Endothelial cell of umbilical vein (primary cell): ENCODE measurements at regions not wholly inside any gene's neighbourhood (a gene's known extent, or its start where the extent isn't known, plus 50 kb on each side); places are given as distances from the start of the nearest gene placed in this dataset.

Experiments used
- BruUV-seq: library from RNA; stranded (reverse); fragments of 400-500 nt; replicated peaks from 2 replicates; lab custom pipeline; 2021; lab: Mats Ljungman, UMichigan
- CTCF ChIA-PET: fragments of 300-600, 350-600 bp; sonication (Branson Sonifier 250); formaldehyde crosslinking; loops from one replicate; lab custom pipeline; 2021; ENCODE audit warnings: antibody characterized with exemption, inconsistent platforms; lab: Charles Lee
- POLR2A ChIA-PET: fragments of 300-600, 350-600 bp; sonication (Branson Sonifier 250); formaldehyde crosslinking; loops from one replicate; lab custom pipeline; 2021; ENCODE audit warnings: antibody characterized with exemption, inconsistent platforms; lab: Charles Lee
- DNase-seq: peaks from one replicate; pipeline ENCODE4 v3.0.0-alpha.2; 2011; ENCODE audit warnings: low read depth, low spot score
- FAIRE-seq: peaks from 2 replicates; lab custom pipeline; 2011; peaks lifted over from hg19 to GRCh38; lab: Jason Lieb, UNC
- H2AFZ ChIP-seq: 2 replicates; pipeline ENCODE4 v1.6.0; 2012; ENCODE audit warnings: low read depth, low read length, control low read depth, inconsistent platforms
- H3K27ac ChIP-seq: 2 replicates; pipeline ENCODE4 v1.5.1; 2011; ENCODE audit warnings: low read depth, mild to moderate bottlenecking, control low read depth, low read length, moderate library complexity; ENCODE audit not compliant: insufficient read depth
- H3K27me3 ChIP-seq, 2 experiments: 2 replicates each; pipeline versions ENCODE4 v1.6.0 to v1.6.1; 2011; ENCODE audit warnings: low read length in 2 of 2, mixed read lengths in 1 of 2; ENCODE audit not compliant: control insufficient read depth in 2 of 2, insufficient read depth in 2 of 2
- H3K36me3 ChIP-seq, 2 experiments: 2 replicates in 1 of 2; 3 replicates in 1 of 2; pipeline ENCODE4 v1.5.1; 2011; ENCODE audit warnings: low read length in 2 of 2, mild to moderate bottlenecking in 1 of 2, moderate library complexity in 1 of 2; ENCODE audit not compliant: control insufficient read depth in 2 of 2, insufficient read depth in 2 of 2; ENCODE audit errors: extremely low read depth in 1 of 2
- H3K4me1 ChIP-seq: 3 replicates; pipeline ENCODE4 v1.5.1; 2011; ENCODE audit warnings: mild to moderate bottlenecking, low read length; ENCODE audit not compliant: control insufficient read depth, insufficient read depth; ENCODE audit errors: extremely low read depth
- H3K4me2 ChIP-seq: 2 replicates; pipeline ENCODE4 v1.6.1; 2011; ENCODE audit warnings: low read length, control low read depth, mixed read lengths; ENCODE audit not compliant: insufficient read depth
- H3K4me3 ChIP-seq, 3 experiments: fragments of 200-600 bp in 1 of 3; sonication (generic), shearing (Covaris generic) in 1 of 3; replicated peaks in 1 of 3; 2 replicates each; pipeline ENCODE4 v1.5.1; 2011 to 2016; ENCODE audit warnings: control low read depth in 3 of 3, low read length in 3 of 3, mild to moderate bottlenecking in 2 of 3, inconsistent platforms in 1 of 3, low read depth in 1 of 3, moderate library complexity in 1 of 3; ENCODE audit not compliant: insufficient read depth in 1 of 3
- H3K79me2 ChIP-seq: 2 replicates; pipeline ENCODE4 v1.6.0; 2012; ENCODE audit warnings: low read length, inconsistent platforms; ENCODE audit not compliant: control insufficient read depth, insufficient read depth
- H3K9ac ChIP-seq: replicated peaks from 2 replicates; pipeline ENCODE3; 2011; ENCODE audit warnings: low read length, control low read depth; ENCODE audit not compliant: insufficient read depth; ENCODE audit errors: extremely low read depth
- H3K9me1 ChIP-seq: replicated peaks from 3 replicates; pipeline ENCODE4 v1.6.0; 2011; ENCODE audit warnings: mild to moderate bottlenecking, low read length; ENCODE audit not compliant: control insufficient read depth, insufficient read depth; ENCODE audit errors: extremely low read depth
- H3K9me3 ChIP-seq: replicated peaks from 2 replicates; pipeline ENCODE4 v1.5.1; 2012; ENCODE audit warnings: low read length, inconsistent platforms; ENCODE audit not compliant: control insufficient read depth, insufficient read depth
- H4K20me1 ChIP-seq: replicated peaks from 2 replicates; pipeline ENCODE3; 2011; ENCODE audit warnings: mild to moderate bottlenecking, low read length; ENCODE audit not compliant: control insufficient read depth, insufficient read depth; ENCODE audit errors: extremely low read depth
- CTCF ChIP-seq, 2 donors: IDR thresholded peaks; 1 replicate in 1 of 2; 2 replicates in 1 of 2; pipeline ENCODE4 v1.5.1; 2011; ENCODE audit warnings: low read length in 2 of 2, mild to moderate bottlenecking in 2 of 2, moderate library complexity in 2 of 2, control low read depth in 1 of 2, inconsistent platforms in 1 of 2, low read depth in 1 of 2; ENCODE audit not compliant: insufficient read depth in 1 of 2; ENCODE audit errors: extremely low read depth in 1 of 2
- EZH2 ChIP-seq: IDR thresholded peaks from 2 replicates; pipeline ENCODE4 v1.6.1; 2012; ENCODE audit warnings: borderline replicate concordance, low read depth, mild to moderate bottlenecking, moderate library complexity, low read length, inconsistent platforms; ENCODE audit not compliant: severe bottlenecking
- FOS ChIP-seq: IDR thresholded peaks from 2 replicates; pipeline ENCODE4 v1.6.1; 2011; ENCODE audit warnings: mild to moderate bottlenecking, low read length, moderate library complexity, borderline replicate concordance; ENCODE audit not compliant: insufficient read depth
- GATA2 ChIP-seq: IDR thresholded peaks from 2 replicates; pipeline ENCODE4 v1.7.0; 2011; ENCODE audit warnings: low read depth, mild to moderate bottlenecking, moderate library complexity, mixed read lengths, low read length; ENCODE audit not compliant: insufficient read length, insufficient read depth
- JUN ChIP-seq: IDR thresholded peaks from 2 replicates; pipeline ENCODE4 v1.6.1; 2011; ENCODE audit warnings: borderline replicate concordance, low read depth; ENCODE audit not compliant: insufficient read length, insufficient read depth
- MYC ChIP-seq: IDR thresholded peaks from one replicate; pipeline ENCODE4 v1.6.1; 2011; ENCODE audit warnings: mild to moderate bottlenecking, low read depth, low read length
- POLR2A ChIP-seq: IDR thresholded peaks from 2 replicates; pipeline ENCODE4 v1.6.1; 2012; ENCODE audit warnings: low read depth, mild to moderate bottlenecking, control low read depth, low read length
- POLR2AphosphoS5 ChIP-seq: IDR thresholded peaks from 2 replicates; pipeline ENCODE4 v1.6.1; 2012; ENCODE audit warnings: low read depth, mild to moderate bottlenecking, control low read depth, low read length, moderate library complexity; ENCODE audit not compliant: insufficient read depth
- dilution Hi-C: fragments of 300-500 bp; cut with MboI; formaldehyde crosslinking; loops from one replicate; pipeline ENCODE4 v1.15.0; 2019; ENCODE audit warnings: low sequenced_read_pairs; ENCODE audit not compliant: extremely low pct_ligation_motif_present
- intact Hi-C: fragments of 100-400 bp; cut with micrococcal nuclease; formaldehyde crosslinking; loops from one replicate; pipeline ENCODE4 v1.10.0; 2022
- TF ChIP-seq, protein P1 (sequence below): IDR thresholded peaks from 2 replicates; pipeline ENCODE4 v1.6.1; 2011; ENCODE audit not compliant: insufficient read depth, insufficient read length

DNA sequence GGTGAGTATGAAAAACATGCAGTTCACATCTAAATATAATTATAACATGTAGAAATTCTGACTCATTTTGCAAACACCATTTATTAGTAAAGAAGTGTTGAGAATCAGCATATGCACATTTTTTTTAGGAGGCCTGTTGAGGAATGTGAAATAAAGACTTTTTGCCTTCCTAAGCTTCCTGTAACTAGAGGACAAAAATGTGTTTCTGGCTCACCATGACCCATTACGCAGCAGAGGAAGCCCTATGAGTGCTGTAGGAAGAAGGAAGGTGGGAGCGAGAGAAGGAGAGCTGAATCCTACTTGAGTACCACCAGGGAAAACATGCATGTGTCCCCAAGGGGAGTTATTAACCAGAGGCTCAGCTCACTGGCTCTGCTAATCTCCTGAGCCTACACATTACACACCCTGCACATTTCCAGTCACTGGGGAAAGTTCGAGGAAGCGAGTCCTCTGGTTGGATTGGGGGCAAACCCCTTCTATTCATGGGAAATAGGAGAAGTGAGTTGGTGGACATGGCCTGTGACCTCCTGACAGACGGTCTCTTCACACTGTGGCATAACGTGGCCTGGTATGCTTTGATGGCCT lies 540.5 kb upstream of the JAG1 start:
- no TSS peak for BruUV-seq
- POLR2A ChIA-PET: interaction anchor here (0.6 kb wide), 1 partner anchor 53 kb away, joined by 3 read pairs; no protein-coding TSS in a partner anchor
- Histone ChIP-seq H3K27me3 (no peaks in the 10 kb centered on the region), H3K9me3 (no peaks in the 10 kb centered on the region), H3K9me1 (no peaks in the 10 kb centered on the region), H3K36me3 (no peaks in the 10 kb centered on the region), H3K9ac (no peak overlapping the region), H2AFZ (peak overlapping the region; percentile 25), H3K79me2 (no peaks in the 10 kb centered on the region), H4K20me1 (no peaks in the 10 kb centered on the region), H3K4me1 (peaks cover 33% of the 10 kb centered on the region), H3K4me2 (no peak overlapping the region), H3K4me3 (no peak overlapping the region), H3K27ac (no peak overlapping the region)
- dilution Hi-C loops (no loop called here), intact Hi-C loops (loop anchor here (10.0 kb wide), 1 partner anchor 240 kb away; no protein-coding TSS in a partner anchor)
- DNase-seq: peak; percentile 71
- TF ChIP-seq CTCF (IDR thresholded peaks at IDR 0.05; ENCODE audit: extremely low read depth in 1 of 2, insufficient read depth in 1 of 2, low read depth in 1 of 2, low read length in 2 of 2) (no peak), EZH2 (no peak), JUN (no peak), MYC (no peak), FOS (no peak), GATA2 (no peak), POLR2A (no peak), POLR2AphosphoS5 (no peak)
- TF ChIP-seq, protein P1, sequence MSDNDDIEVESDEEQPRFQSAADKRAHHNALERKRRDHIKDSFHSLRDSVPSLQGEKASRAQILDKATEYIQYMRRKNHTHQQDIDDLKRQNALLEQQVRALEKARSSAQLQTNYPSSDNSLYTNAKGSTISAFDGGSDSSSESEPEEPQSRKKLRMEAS: no peak
- FAIRE-seq: no peak
- CTCF ChIA-PET: interaction anchor here (1.0 to 2.4 kb wide), 3 partner anchors 10 to 53 kb away, joined by 3 to 10 read pairs (median 8); no protein-coding TSS in a partner anchor
